ENCODE measurements at regions not wholly inside any gene's neighbourhood (a gene's known extent, or its start where the extent isn't known, plus 50 kb on each side); places are given as distances from the start of the nearest gene placed in this dataset.

GRCh38 chr16:51868631-51869030 lies 678.3 kb downstream of the TOX3 start:
- Histone ChIP-seq H3K27ac (ENCODE audit: insufficient read depth, low read length, poor library complexity, severe bottlenecking) (no peak overlapping the region), H3K36me3 (ENCODE audit: control insufficient read depth, insufficient read depth, low read length) (no peaks in the 10 kb centered on the region), H3K4me3 (ENCODE audit: insufficient read depth, low read depth, low read length, poor library complexity, severe bottlenecking) (no peak overlapping the region), H3K4me1 (ENCODE audit: control insufficient read depth, insufficient read depth, low read length, poor library complexity, severe bottlenecking) (no peaks in the 10 kb centered on the region), H3K27me3 (replicated peaks; ENCODE audit: control insufficient read depth, insufficient read depth, low read length, poor library complexity, severe bottlenecking) (no peaks in the 10 kb centered on the region), H3K9me3 (ENCODE audit: control insufficient read depth, low read length) (no peaks in the 10 kb centered on the region)
- no peak for DNase-seq

GRCh38 chr16:51867386-51868065 lies 679.4 kb downstream of the TOX3 start:
- Histone ChIP-seq H3K27me3 (replicated peaks; ENCODE audit: control insufficient read depth, insufficient read depth, low read length, poor library complexity, severe bottlenecking) (no peaks in the 10 kb centered on the region), H3K36me3 (ENCODE audit: control insufficient read depth, insufficient read depth, low read length) (no peaks in the 10 kb centered on the region), H3K4me3 (ENCODE audit: insufficient read depth, low read depth, low read length, poor library complexity, severe bottlenecking) (no peak overlapping the region), H3K9me3 (ENCODE audit: control insufficient read depth, low read length) (no peaks in the 10 kb centered on the region), H3K27ac (ENCODE audit: insufficient read depth, low read length, poor library complexity, severe bottlenecking) (no peak overlapping the region), H3K4me1 (ENCODE audit: control insufficient read depth, insufficient read depth, low read length, poor library complexity, severe bottlenecking) (no peaks in the 10 kb centered on the region)
- no peak for DNase-seq

GRCh38 chr16:51864575-51864974 lies 682.4 kb downstream of the TOX3 start:
- Histone ChIP-seq H3K27me3 (replicated peaks; ENCODE audit: control insufficient read depth, insufficient read depth, low read length, poor library complexity, severe bottlenecking) (no peaks in the 10 kb centered on the region), H3K9me3 (ENCODE audit: control insufficient read depth, low read length) (no peaks in the 10 kb centered on the region), H3K27ac (ENCODE audit: insufficient read depth, low read length, poor library complexity, severe bottlenecking) (no peak overlapping the region), H3K36me3 (ENCODE audit: control insufficient read depth, insufficient read depth, low read length) (no peaks in the 10 kb centered on the region), H3K4me1 (ENCODE audit: control insufficient read depth, insufficient read depth, low read length, poor library complexity, severe bottlenecking) (no peaks in the 10 kb centered on the region), H3K4me3 (ENCODE audit: insufficient read depth, low read depth, low read length, poor library complexity, severe bottlenecking) (no peak overlapping the region)
- DNase-seq = no peak

- Histone ChIP-seq H3K36me3 (ENCODE audit: control insufficient read depth, insufficient read depth, low read length) (no peaks in the 10 kb centered on the region), H3K27ac (ENCODE audit: insufficient read depth, low read length, poor library complexity, severe bottlenecking) (no peak overlapping the region), H3K4me3 (ENCODE audit: insufficient read depth, low read depth, low read length, poor library complexity, severe bottlenecking) (no peak overlapping the region), H3K4me1 (ENCODE audit: control insufficient read depth, insufficient read depth, low read length, poor library complexity, severe bottlenecking) (no peaks in the 10 kb centered on the region), H3K9me3 (ENCODE audit: control insufficient read depth, low read length) (no peaks in the 10 kb centered on the region), H3K27me3 (replicated peaks; ENCODE audit: control insufficient read depth, insufficient read depth, low read length, poor library complexity, severe bottlenecking) (no peaks in the 10 kb centered on the region)
- DNase-seq = no peak
These were observed 692.5 kb downstream of the TOX3 start for GRCh38 chr16:51854401-51854951.

GRCh38 chr16:51853586-51853985 lies 693.4 kb downstream of the TOX3 start:
- Histone ChIP-seq H3K36me3 (ENCODE audit: control insufficient read depth, insufficient read depth, low read length) (no peaks in the 10 kb centered on the region), H3K4me3 (ENCODE audit: insufficient read depth, low read depth, low read length, poor library complexity, severe bottlenecking) (no peak overlapping the region), H3K4me1 (ENCODE audit: control insufficient read depth, insufficient read depth, low read length, poor library complexity, severe bottlenecking) (no peaks in the 10 kb centered on the region), H3K27ac (ENCODE audit: insufficient read depth, low read length, poor library complexity, severe bottlenecking) (no peak overlapping the region), H3K9me3 (ENCODE audit: control insufficient read depth, low read length) (no peaks in the 10 kb centered on the region), H3K27me3 (replicated peaks; ENCODE audit: control insufficient read depth, insufficient read depth, low read length, poor library complexity, severe bottlenecking) (no peaks in the 10 kb centered on the region)
- DNase-seq = no peak

- DNase-seq = no peak
- Histone ChIP-seq H3K9me3 (ENCODE audit: control insufficient read depth, low read length) (no peaks in the 10 kb centered on the region), H3K27me3 (replicated peaks; ENCODE audit: control insufficient read depth, insufficient read depth, low read length, poor library complexity, severe bottlenecking) (no peaks in the 10 kb centered on the region), H3K36me3 (ENCODE audit: control insufficient read depth, insufficient read depth, low read length) (no peaks in the 10 kb centered on the region), H3K4me1 (ENCODE audit: control insufficient read depth, insufficient read depth, low read length, poor library complexity, severe bottlenecking) (no peaks in the 10 kb centered on the region), H3K27ac (ENCODE audit: insufficient read depth, low read length, poor library complexity, severe bottlenecking) (no peak overlapping the region), H3K4me3 (ENCODE audit: insufficient read depth, low read depth, low read length, poor library complexity, severe bottlenecking) (no peak overlapping the region)
These were observed 694.1 kb downstream of the TOX3 start for GRCh38 chr16:51852892-51853291.

GRCh38 chr16:51851111-51851510 lies 695.8 kb downstream of the TOX3 start:
- Histone ChIP-seq H3K4me3 (ENCODE audit: insufficient read depth, low read depth, low read length, poor library complexity, severe bottlenecking) (no peak overlapping the region), H3K36me3 (ENCODE audit: control insufficient read depth, insufficient read depth, low read length) (no peaks in the 10 kb centered on the region), H3K27me3 (replicated peaks; ENCODE audit: control insufficient read depth, insufficient read depth, low read length, poor library complexity, severe bottlenecking) (no peaks in the 10 kb centered on the region), H3K27ac (ENCODE audit: insufficient read depth, low read length, poor library complexity, severe bottlenecking) (no peak overlapping the region), H3K9me3 (ENCODE audit: control insufficient read depth, low read length) (no peaks in the 10 kb centered on the region), H3K4me1 (ENCODE audit: control insufficient read depth, insufficient read depth, low read length, poor library complexity, severe bottlenecking) (no peaks in the 10 kb centered on the region)
- no peak for DNase-seq

GRCh38 chr16:51849715-51850114 lies 697.2 kb downstream of the TOX3 start:
- Histone ChIP-seq H3K27me3 (replicated peaks; ENCODE audit: control insufficient read depth, insufficient read depth, low read length, poor library complexity, severe bottlenecking) (no peaks in the 10 kb centered on the region), H3K9me3 (ENCODE audit: control insufficient read depth, low read length) (no peaks in the 10 kb centered on the region), H3K4me1 (ENCODE audit: control insufficient read depth, insufficient read depth, low read length, poor library complexity, severe bottlenecking) (no peaks in the 10 kb centered on the region), H3K27ac (ENCODE audit: insufficient read depth, low read length, poor library complexity, severe bottlenecking) (no peak overlapping the region), H3K4me3 (ENCODE audit: insufficient read depth, low read depth, low read length, poor library complexity, severe bottlenecking) (no peak overlapping the region), H3K36me3 (ENCODE audit: control insufficient read depth, insufficient read depth, low read length) (no peaks in the 10 kb centered on the region)
- no peak for DNase-seq

GRCh38 chr16:51845586-51846305 lies 694.7 kb upstream of the SALL1 start:
- Histone ChIP-seq H3K36me3 (ENCODE audit: control insufficient read depth, insufficient read depth, low read length) (no peaks in the 10 kb centered on the region), H3K27me3 (replicated peaks; ENCODE audit: control insufficient read depth, insufficient read depth, low read length, poor library complexity, severe bottlenecking) (no peaks in the 10 kb centered on the region), H3K27ac (ENCODE audit: insufficient read depth, low read length, poor library complexity, severe bottlenecking) (no peak overlapping the region), H3K9me3 (ENCODE audit: control insufficient read depth, low read length) (no peaks in the 10 kb centered on the region), H3K4me3 (ENCODE audit: insufficient read depth, low read depth, low read length, poor library complexity, severe bottlenecking) (no peak overlapping the region), H3K4me1 (ENCODE audit: control insufficient read depth, insufficient read depth, low read length, poor library complexity, severe bottlenecking) (no peaks in the 10 kb centered on the region)
- DNase-seq = no peak

GRCh38 chr16:51839727-51840462 lies 688.8 kb upstream of the SALL1 start:
- Histone ChIP-seq H3K9me3 (ENCODE audit: control insufficient read depth, low read length) (no peaks in the 10 kb centered on the region), H3K4me1 (ENCODE audit: control insufficient read depth, insufficient read depth, low read length, poor library complexity, severe bottlenecking) (no peaks in the 10 kb centered on the region), H3K27me3 (replicated peaks; ENCODE audit: control insufficient read depth, insufficient read depth, low read length, poor library complexity, severe bottlenecking) (no peaks in the 10 kb centered on the region), H3K36me3 (ENCODE audit: control insufficient read depth, insufficient read depth, low read length) (no peaks in the 10 kb centered on the region), H3K4me3 (ENCODE audit: insufficient read depth, low read depth, low read length, poor library complexity, severe bottlenecking) (no peak overlapping the region), H3K27ac (ENCODE audit: insufficient read depth, low read length, poor library complexity, severe bottlenecking) (no peak overlapping the region)
- no peak for DNase-seq

Data from effector memory CD4-positive, alpha-beta T cell (primary cell).